ENCODE measurements at regions not wholly inside any gene's neighbourhood (a gene's known extent, or its start where the extent isn't known, plus 50 kb on each side); places are given as distances from the start of the nearest gene placed in this dataset.

- no peak for TF ChIP-seq CTCF (IDR thresholded peaks at IDR 0.05)
- no peak for TF ChIP-seq POLR2A (IDR thresholded peaks at IDR 0.05)
Measured at GRCh38 chr10:78691301-78692030, 377.3 kb upstream of the ZMIZ1 start.
